ENCODE measurements at regions not wholly inside any gene's neighbourhood (a gene's known extent, or its start where the extent isn't known, plus 50 kb on each side); places are given as distances from the start of the nearest gene placed in this dataset.
"Not testable (repeated sequence)": the region's sequence is repeated elsewhere in the genome, so short reads cannot be mapped to it uniquely, and the experiment has no call there.

DNA sequence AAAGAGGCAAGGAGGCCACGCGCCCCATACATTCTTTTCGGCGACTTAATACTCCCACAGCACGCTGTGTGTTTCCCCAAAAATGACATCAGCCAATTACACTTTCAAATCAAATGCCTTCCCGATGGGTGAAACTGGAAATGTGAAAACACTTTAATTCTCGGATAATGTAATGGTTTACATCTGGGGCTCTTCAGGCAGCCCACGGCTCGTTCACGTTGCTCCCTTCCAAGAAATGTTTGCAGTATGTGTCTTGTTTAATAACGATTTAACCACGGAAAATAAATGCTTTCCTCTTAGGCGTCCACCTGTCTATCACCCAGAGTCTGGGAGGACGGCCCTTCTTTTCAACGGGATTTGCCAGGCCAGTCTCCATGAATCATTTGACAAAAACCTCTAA lies 272.5 kb downstream of the SHOX start:
- no peak for TF ChIP-seq EZH2 (IDR thresholded peaks at IDR 0.05; ENCODE audit: borderline replicate concordance, low read depth, low read length, poor library complexity, severe bottlenecking)
- TF ChIP-seq, protein P1, sequence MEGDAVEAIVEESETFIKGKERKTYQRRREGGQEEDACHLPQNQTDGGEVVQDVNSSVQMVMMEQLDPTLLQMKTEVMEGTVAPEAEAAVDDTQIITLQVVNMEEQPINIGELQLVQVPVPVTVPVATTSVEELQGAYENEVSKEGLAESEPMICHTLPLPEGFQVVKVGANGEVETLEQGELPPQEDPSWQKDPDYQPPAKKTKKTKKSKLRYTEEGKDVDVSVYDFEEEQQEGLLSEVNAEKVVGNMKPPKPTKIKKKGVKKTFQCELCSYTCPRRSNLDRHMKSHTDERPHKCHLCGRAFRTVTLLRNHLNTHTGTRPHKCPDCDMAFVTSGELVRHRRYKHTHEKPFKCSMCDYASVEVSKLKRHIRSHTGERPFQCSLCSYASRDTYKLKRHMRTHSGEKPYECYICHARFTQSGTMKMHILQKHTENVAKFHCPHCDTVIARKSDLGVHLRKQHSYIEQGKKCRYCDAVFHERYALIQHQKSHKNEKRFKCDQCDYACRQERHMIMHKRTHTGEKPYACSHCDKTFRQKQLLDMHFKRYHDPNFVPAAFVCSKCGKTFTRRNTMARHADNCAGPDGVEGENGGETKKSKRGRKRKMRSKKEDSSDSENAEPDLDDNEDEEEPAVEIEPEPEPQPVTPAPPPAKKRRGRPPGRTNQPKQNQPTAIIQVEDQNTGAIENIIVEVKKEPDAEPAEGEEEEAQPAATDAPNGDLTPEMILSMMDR (conservative IDR thresholded peaks at IDR 0.05; ENCODE audit: low read depth, low read length), result no peak
- Histone ChIP-seq H3K4me1 (ENCODE audit: insufficient read depth, low read length, poor library complexity, severe bottlenecking) (no peaks in the 10 kb centered on the region), H3K36me3 (ENCODE audit: insufficient read depth, low read length, poor library complexity, severe bottlenecking) (no peaks in the 10 kb centered on the region), H3K9me3 (ENCODE audit: low read depth, low read length, poor library complexity, severe bottlenecking) (peaks cover 8% of the 10 kb centered on the region), H3K27me3 (replicated peaks; ENCODE audit: insufficient read depth, low read depth, low read length, poor library complexity) (no peaks in the 10 kb centered on the region), H3K27ac (ENCODE audit: low read depth, low read length, poor library complexity, severe bottlenecking) (no peak overlapping the region), H3K4me3 (ENCODE audit: low read depth, low read length, poor library complexity, severe bottlenecking) (no peak overlapping the region)
- no TSS peak for BruUV-seq (replicated peaks)
- no peak for DNase-seq (ENCODE audit: low spot score)
- intact Hi-C loops (cut with micrococcal nuclease; ENCODE audit: unreplicated experiment), result no loop called here
- CTCF ChIA-PET, result no interaction called here
- POLR2A ChIA-PET (ENCODE audit: low non-redundant PET), result no interaction called here

DNA sequence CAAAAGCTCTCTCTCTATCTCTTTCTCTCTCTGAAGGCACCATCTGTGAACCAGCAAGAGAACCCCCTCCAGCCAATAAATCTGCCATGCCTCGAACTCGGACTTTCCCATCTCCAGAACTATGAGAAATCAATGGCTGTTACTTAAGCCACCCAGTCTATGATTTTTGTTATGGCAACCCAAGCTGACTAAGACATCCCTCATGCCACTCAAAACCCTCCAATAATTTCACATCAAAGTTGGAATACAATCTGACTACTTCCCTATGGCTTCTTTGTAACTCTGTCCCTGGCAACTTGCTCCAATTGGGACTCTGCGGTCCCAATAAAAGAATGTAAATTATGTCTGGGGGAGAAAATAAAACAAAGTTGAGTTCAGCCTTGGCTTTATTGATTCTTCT lies 265.7 kb downstream of the SHOX start:
- H3K4me1 ChIP-seq (ENCODE audit: insufficient read depth, low read length, poor library complexity, severe bottlenecking), result no peaks in the 10 kb centered on the region
- intact Hi-C loops (cut with micrococcal nuclease; ENCODE audit: unreplicated experiment), result no loop called here
- TF ChIP-seq, protein P1 (conservative IDR thresholded peaks at IDR 0.05; ENCODE audit: low read depth, low read length), result no peak
- H3K9me3 ChIP-seq (ENCODE audit: low read depth, low read length, poor library complexity, severe bottlenecking), result peaks cover 24% of the 10 kb centered on the region
- BruUV-seq (replicated peaks), result no TSS peak
- H3K36me3 ChIP-seq (ENCODE audit: insufficient read depth, low read length, poor library complexity, severe bottlenecking), result no peaks in the 10 kb centered on the region
- DNase-seq (ENCODE audit: low spot score), result no peak
- H3K27me3 ChIP-seq (replicated peaks; ENCODE audit: insufficient read depth, low read depth, low read length, poor library complexity), result no peaks in the 10 kb centered on the region
- H3K4me3 ChIP-seq (ENCODE audit: low read depth, low read length, poor library complexity, severe bottlenecking), result no peak overlapping the region
- ChIA-PET CTCF (no interaction called here), POLR2A (ENCODE audit: low non-redundant PET) (no interaction called here)
- no peak overlapping the region for H3K27ac ChIP-seq (ENCODE audit: low read depth, low read length, poor library complexity, severe bottlenecking)

DNA sequence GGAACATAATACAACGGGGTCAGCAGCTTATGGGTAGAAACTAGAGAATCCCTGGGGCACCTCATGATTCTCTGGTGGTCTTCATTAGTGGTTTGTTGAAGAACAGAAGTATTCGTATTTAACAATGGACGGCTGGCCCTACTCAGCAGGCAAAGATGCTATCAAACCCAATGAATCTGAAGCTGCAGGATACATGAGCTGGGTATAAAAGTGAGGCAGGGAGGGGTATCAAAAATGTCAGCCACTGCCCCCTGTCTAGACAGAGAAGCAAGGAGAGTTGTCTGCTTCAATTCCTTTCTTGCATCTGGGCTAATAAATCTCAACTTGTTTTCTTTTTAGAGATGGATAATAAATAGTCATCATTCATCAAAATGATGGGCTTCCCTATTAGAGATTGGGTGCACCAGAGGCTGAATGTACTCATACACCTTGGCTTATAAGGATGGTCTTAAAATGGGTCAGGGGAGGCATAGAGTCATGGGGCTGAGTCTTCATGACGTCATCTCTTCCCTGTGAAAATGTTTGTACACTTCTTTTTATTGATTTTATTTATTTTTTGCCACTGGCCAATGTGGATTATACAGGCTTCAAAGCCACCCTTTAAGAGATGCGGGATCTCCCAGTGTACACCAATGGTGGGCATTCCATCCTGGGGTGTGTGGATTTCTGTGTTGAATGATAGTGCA lies 259.5 kb downstream of the SHOX start:
- H3K4me3 ChIP-seq (ENCODE audit: low read depth, low read length, poor library complexity, severe bottlenecking), result no peak overlapping the region
- CTCF ChIA-PET, result no interaction called here
- BruUV-seq (replicated peaks), result no TSS peak
- no peak for TF ChIP-seq EZH2 (IDR thresholded peaks at IDR 0.05; ENCODE audit: borderline replicate concordance, low read depth, low read length, poor library complexity, severe bottlenecking)
- TF ChIP-seq, protein P1 (conservative IDR thresholded peaks at IDR 0.05; ENCODE audit: low read depth, low read length), result no peak
- H3K27me3 ChIP-seq (replicated peaks; ENCODE audit: insufficient read depth, low read depth, low read length, poor library complexity), result no peaks in the 10 kb centered on the region
- POLR2A ChIA-PET (ENCODE audit: low non-redundant PET), result no interaction called here
- intact Hi-C loops (cut with micrococcal nuclease; ENCODE audit: unreplicated experiment), result no loop called here
- no peak overlapping the region for H3K27ac ChIP-seq (ENCODE audit: low read depth, low read length, poor library complexity, severe bottlenecking)
- H3K9me3 ChIP-seq (ENCODE audit: low read depth, low read length, poor library complexity, severe bottlenecking), result peaks cover 26% of the 10 kb centered on the region
- no peak for DNase-seq (ENCODE audit: low spot score)
- no peaks in the 10 kb centered on the region for H3K4me1 ChIP-seq (ENCODE audit: insufficient read depth, low read length, poor library complexity, severe bottlenecking)
- H3K36me3 ChIP-seq (ENCODE audit: insufficient read depth, low read length, poor library complexity, severe bottlenecking), result no peaks in the 10 kb centered on the region

DNA sequence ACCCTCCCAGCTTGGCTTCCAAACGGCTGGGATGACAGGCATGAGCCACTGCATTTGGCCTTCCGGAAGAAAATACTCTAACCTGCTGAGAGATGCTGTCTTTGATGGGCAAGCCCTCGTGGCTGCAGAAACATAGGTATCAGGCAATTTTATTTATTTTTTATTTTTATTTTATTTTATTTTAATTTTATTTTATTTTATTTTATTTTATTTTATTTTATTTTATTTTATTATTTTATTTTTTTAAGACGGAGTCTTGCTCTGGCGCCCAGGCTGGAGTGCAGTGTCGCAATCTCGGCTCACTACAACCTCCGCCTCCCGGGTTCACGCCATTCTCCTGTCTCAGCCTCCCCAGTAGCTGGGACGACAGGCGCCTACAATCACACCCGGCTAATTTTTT lies 257.1 kb downstream of the SHOX start:
- POLR2A ChIA-PET (ENCODE audit: low non-redundant PET); H3K27me3 ChIP-seq (replicated peaks; ENCODE audit: insufficient read depth, low read depth, low read length, poor library complexity); DNase-seq (ENCODE audit: low spot score); CTCF ChIA-PET; BruUV-seq (replicated peaks); intact Hi-C loops (cut with micrococcal nuclease; ENCODE audit: unreplicated experiment); H3K4me3 ChIP-seq (ENCODE audit: low read depth, low read length, poor library complexity, severe bottlenecking); H3K27ac ChIP-seq (ENCODE audit: low read depth, low read length, poor library complexity, severe bottlenecking); H3K4me1 ChIP-seq (ENCODE audit: insufficient read depth, low read length, poor library complexity, severe bottlenecking); H3K36me3 ChIP-seq (ENCODE audit: insufficient read depth, low read length, poor library complexity, severe bottlenecking): not testable (repeated sequence)
- peaks cover 19% of the 10 kb centered on the region for H3K9me3 ChIP-seq (ENCODE audit: low read depth, low read length, poor library complexity, severe bottlenecking)

All from A673 (cell line).